CD4-positive, alpha-beta T cell treated with Interleukin-21 for 1 hour (primary cell): ENCODE measurements at regions not wholly inside any gene's neighbourhood (a gene's known extent, or its start where the extent isn't known, plus 50 kb on each side); places are given as distances from the start of the nearest gene placed in this dataset.
"Not testable (repeated sequence)": the region's sequence is repeated elsewhere in the genome, so short reads cannot be mapped to it uniquely, and the experiment has no call there.

Source experiments
- DNase-seq: peaks from one replicate; pipeline ENCODE4 v3.0.0-alpha.2; 2020

DNA sequence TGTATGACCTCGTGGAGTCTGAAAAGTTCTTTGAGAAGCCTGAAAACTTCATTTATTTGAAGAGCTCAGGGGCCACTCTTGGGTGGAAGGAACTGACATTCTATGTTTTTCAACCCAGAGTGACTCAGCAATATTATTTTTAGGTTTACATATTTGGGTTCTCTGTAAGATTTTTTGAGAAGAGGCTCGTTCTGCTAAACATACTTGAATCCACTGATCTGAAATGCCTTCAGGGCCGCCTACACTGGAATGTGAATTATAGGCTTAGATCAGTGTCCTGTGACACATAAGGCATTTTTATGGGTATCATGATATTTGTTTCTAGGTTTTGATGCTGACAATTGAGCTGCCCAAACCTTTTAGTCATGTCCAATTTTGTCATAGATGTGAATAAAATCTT, 86.2 kb downstream of the PSAT1 start:
- no peak for DNase-seq

DNA sequence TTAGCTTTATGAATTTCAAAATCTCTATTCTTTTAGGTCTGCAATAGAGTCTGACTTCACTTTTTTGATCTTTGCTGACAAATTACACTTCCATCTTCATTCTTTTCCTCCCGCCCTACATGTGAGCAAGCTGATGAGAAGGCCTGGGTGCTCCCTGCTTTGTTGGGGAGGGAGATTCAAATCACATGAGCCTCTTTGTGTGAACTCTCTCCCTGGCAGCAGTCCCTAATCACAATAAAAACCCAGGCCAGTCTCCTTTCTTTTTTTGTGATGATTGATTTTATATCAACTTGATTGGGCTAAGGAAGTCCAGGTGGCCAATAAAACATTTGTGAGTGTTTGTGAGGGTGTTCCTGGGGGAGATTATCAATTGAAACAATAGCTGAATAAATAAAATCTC, 89.4 kb downstream of the PSAT1 start:
- DNase-seq: no peak

DNA sequence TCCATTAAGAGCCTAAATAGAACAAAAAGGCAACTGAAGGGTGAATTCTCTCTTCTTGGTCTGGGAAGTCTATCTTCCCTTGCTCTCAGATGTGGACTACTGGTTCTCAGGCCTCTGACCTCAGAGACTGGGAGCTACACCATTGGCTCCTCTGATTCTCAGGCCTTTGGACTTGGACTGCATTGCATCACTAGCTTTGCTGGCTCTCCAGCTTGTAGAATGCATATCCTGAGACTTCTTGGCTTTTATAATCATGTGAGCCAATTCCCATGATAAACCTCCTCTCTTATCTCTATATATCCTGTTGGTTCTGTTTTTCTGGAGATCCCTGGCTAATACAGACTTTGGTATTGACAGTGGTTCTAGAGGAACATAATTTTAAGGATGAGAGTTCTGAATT, 89.8 kb downstream of the PSAT1 start:
- no peak for DNase-seq

DNA sequence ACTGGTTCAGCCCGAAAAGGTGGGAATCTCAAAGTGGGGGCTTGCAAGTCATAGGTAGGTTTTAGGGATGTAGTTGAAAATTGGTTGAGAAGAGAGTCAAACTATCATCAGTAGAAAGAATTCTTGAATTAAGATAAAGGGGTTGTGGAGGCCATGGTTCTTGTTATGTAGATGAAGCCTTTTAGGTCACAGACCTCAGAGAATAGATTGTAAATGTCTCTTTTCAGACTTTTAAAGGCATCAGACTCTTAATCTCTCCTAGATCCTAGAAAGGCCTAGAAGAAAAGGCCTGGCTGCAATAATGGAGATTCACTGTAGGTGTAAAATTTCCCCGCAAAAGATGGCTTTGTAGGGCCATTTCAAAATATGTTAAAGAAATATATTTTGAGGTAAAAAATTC, 96.4 kb downstream of the PSAT1 start:
- no peak for DNase-seq

DNA sequence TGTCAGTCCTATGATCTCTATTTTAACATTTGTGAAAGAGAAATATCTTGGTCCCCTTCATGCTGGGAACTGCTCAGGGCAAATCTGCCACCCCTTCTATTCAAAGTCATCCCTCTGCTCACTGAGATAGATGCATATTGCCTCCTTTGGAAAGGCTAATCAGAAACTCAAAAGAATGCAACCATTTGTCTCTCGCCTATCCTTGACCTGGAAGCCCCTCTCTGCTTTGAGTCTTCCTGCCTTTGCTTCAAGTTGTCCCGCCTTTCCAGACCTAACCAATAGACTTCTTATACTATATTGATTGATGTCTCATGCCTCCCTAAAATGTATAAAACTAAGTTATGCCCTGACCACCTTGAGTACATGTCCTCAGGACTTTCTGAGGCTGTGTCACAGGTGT, 97.0 kb downstream of the PSAT1 start:
- DNase-seq: no peak

DNA sequence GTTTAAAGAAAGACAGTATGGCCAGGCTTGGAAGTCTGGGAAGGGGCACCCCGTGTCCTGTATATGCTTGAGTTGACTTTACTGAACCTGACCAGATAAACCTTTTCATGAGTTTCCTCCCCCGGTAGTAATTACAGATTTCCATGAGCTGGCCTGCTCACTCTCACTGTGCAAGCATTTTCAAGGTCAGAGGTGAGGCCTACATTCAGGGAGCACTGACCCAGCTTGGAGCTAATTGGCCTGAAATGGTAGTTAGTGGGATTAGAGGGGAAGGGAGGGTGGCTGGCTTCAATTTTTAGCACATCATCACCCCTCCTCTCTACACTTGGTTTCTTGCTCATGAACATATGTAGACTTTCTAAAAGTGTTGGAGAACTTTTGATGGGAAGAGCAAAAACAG, 99.2 kb downstream of the PSAT1 start:
- DNase-seq: no peak

DNA sequence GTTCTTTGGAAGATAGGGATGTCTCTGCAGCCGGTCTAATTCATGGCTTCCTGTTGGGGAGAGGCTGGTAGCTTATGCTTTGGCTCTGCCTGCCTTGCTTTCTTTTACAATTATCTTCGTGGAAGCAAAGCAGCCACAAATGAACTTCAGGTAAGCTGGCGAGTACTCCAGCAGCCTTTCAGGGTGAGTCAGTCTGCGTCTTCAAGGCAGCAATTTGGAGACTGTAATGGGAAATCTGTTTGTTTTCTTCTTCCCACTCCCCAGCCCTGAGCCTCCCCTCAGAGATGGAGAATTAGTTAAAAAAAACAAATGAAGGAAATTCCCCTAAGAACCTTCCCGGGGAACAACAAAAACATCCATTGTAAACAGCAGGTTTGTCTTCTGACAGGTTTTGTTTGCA, 100.1 kb downstream of the PSAT1 start:
- DNase-seq: no peak

DNA sequence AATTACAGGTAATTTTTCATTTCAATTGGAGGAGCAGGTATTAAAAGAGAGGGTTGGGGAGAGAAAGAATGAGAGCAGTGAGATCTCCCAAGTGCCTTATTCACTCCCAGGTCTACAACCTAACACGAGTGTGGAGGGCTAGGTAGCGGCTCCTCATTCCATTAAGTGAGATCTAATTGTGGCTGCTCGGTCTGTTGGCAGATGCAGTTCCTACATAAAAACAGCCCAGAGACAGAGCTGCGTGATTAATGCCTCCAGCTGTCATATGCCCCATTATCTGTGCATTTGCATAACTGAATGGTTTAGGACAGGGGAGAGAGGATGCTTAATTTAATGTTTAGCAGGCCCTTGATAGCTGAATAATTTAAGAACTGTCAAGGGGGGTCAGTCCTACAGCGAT, 100.5 kb downstream of the PSAT1 start:
- no peak for DNase-seq

DNA sequence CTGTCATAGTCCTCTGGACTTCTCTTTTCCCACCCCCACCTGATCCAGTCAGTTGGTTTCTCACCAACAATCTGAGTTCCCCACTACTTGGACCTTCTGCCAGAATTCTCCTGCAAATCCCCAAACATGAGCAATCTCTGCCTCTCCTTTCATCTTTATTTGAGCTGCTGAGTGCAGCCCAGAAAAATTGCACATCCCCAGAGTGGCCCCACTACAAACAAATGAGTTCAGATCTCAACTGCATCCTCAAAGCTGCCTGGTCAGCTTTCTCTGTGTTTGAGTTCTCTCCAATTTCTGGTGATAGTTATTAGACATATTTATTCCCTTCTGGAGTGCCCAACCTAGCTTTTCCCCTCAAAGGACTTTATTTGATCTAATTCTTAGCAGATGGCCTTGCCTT, 102.2 kb downstream of the PSAT1 start:
- DNase-seq: no peak

DNA sequence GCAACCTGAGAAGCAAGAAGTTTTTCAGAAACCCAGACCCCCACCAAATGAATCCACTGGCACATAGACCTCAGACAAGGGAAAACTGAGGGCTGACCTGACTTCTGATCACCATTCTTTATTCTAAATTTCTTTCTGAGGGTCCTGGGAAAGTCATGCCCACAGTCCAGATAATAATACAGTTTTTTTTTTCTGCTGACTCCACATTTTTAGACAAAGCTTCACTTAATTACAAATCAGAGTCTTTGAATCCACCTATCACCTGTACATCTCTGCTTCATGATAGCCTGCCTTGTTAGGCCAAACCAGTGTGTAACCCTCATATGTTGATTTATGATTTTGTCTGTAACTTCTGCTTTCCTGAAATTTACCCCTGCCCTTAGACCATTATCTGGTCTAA, 103.6 kb downstream of the PSAT1 start:
- no peak for DNase-seq

DNA sequence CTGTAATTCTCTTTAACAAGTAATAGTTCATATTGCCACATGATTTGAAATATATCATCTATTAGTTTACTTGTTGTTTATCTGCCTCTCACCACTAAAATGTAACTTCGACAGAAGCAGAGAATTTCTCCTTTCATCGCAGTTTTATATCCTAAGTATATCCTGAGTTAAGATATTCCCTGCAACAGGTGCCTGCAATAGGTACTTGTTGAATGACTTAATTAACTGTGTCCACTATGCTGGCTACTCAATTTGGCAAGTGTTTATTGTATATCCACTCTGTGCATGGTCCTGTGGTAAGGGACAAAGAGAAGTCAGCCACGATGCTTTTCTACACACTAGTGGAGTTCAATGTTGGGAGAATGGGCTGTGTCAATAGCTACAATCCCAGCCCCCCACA, 108.5 kb downstream of the PSAT1 start:
- no peak for DNase-seq

DNA sequence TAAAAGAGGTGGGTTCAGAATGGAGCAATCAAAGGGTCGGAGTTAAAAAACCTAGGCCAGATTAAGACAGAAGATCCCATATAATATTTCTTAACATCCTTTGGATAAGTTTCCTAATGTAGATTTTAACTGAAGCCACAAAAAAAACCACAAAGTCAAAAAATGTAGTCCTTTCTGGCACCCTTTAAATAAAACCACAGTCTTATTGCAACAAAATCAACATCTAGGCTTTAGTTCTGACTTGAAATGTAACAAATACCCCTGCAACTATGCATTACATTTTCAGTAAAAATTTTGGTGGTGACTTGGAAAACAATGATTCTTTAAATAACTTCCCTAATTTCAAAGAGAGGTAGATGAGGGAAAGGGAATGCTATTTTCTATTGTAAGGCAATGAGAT, 109.2 kb downstream of the PSAT1 start:
- DNase-seq: no peak

DNA sequence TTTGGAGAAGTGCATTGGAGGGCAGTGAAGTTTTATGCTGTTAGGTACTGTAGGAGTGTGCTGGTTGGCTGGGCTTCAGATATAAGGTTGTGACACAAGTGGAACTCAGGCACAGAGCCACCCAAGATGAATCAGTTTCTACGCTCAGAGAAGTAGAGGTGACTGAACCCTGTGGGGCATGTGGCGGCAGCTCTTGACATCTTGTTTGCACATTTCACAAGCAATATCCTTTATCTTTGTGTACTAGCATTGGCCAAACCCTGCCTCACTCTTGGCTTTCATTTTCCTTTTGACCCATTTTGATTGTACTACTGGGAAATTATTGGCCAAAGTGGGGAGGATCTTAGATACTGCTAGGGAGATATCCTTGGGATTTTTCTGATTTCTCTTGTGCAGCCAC, 110.0 kb downstream of the PSAT1 start:
- no peak for DNase-seq

DNA sequence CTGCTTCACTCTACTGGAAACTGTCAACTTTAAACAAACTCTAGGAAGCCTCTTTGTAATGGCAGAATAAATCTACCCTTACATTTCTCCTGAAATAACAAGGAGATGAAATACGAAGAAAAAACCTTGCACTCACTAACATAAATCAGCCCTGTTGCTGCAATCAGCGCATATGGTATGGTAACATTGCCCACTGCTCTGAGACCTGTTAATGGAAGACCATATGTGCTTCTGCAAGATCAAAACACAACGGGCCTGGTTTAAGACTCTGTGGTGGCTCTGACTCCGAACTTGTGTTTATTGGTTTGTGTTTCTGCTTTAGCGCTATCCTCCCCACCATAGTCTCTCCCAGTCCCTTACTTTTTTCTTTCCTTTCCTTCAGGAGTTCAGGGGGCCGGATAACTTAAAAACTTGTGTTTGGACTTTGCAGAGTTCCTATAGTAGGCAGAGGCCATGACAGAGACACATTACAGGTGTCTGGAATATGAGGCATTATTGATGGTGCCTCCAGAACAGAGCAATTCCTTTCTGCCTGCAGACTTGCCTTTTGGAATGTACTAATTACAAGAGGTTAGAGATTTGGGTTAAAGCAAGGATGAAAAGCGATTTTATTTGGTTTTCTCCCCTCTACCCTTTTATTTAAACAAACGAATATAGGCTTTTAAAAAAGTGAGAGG, 110.8 kb downstream of the PSAT1 start:
- DNase-seq: no peak

DNA sequence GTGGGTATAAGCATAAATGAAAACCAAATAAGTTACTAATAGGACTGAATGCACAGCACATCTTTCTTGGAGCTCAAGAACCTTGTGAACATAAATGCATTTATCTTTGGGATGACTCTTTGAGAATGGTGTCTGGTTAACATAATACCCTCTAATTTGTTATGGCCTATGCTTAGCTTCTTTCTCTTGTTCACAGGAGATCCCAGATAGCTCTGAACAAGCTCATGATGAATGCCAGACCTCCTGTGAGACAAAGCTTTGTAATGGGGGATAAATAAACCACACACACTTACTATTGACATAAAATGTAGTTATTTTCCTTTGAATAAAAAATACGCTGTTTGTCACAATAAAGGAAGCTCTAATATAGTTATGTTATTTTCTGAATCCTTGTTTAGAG, 111.5 kb downstream of the PSAT1 start:
- DNase-seq: no peak

DNA sequence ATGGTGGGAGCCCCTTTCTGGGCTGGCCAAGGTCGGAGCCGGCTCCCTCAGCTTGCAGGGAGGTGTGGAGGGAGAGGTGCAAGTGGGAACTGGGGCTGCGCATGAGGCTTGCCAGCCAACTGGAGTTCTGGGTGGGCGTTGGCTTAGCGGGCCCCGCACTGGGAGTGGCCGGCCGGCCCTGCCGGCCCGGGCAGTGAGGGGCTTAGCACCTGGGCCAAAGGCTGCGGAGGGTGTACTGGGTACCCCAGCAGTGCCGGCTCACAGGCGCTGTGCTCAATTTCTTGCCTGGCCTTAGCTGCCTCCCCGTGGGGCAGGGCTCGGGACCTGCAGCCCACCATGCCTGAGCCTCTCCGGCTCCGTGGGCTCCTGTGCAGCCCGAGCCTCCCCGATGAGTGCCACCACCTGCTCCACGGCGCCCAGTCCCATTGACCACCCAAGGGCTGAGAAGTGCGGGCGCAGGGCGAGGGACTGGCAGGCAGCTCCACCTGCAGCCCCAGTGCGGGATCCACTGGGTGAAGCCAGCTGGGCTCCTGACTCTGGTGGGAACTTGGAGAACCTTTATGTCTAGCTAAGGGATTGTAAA, 113.1 kb downstream of the PSAT1 start:
- not testable (repeated sequence) for DNase-seq

DNA sequence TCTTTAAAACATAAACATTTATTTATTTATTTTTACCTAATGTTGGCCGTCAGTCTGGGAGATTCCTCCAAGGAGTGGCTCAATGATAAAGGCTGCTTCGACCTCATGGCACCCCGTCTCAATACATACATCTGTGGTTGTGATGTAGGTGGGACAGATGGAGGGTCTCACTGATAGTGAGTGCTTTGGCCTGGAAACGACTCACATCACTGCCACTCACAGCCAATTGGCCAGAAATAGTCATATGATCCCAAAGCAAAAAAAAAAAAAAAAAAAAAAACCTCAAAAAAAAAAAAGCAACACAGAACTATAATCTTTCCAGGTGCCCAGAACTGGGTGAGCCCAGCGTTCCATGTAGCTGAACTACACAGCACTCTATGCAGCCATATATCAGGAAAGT, 125.4 kb downstream of the PSAT1 start:
- no peak for DNase-seq

DNA sequence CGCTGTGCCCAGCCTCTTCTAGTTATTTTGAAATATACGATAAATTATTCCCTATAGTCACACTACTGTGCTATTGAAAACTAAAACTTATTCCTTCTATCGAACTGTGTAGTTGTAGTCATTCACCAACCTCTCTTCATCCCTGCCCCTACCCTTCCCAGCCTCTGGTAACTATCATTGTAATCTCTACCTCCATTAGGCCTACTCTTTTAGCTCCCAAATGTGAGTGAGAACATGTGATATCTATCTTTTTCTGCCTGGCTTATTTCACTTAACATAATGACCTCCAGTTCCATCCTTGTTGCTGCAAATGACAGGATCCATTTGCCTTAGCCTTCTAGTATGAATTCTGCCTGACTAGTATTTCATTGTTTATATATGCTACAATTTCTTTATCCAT, 127.4 kb downstream of the PSAT1 start:
- no peak for DNase-seq

DNA sequence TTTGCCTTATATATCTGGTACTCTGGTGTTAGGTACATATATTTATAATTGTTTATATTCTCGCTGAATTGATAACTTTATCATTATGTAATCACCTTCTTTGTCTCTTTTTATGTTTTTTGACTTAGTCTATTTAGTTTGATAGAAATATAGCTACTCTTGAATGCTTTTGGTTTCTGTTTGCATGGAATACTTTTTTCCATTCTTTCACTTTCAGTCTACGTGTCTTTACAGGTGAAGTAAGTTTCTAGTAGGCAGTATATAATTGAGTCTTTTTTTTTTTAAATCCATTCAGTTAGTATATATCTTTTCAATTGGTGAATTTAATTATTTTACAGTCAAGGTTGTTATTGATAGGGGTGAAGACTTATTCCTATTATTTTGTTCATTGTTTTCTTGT, 131.7 kb downstream of the PSAT1 start:
- no peak for DNase-seq

DNA sequence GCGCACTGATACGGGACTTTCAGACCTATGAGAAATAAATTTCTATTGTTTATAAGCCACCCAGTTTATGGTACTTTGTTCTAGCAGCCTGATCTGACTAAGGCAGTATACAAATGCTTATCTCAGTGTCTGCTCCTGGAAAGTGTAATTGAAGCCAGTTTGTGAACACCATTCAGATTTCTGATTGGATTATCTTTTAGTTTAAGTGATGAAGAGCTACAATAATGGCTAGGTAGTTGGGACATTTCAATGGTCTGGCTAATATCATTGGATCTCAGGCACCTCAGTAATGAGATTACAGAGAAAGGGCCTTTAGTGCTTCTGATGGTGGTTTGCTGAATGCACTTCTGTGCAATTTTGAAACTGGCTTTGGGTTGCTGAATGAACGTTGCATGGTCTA, 133.5 kb downstream of the PSAT1 start:
- no peak for DNase-seq

DNA sequence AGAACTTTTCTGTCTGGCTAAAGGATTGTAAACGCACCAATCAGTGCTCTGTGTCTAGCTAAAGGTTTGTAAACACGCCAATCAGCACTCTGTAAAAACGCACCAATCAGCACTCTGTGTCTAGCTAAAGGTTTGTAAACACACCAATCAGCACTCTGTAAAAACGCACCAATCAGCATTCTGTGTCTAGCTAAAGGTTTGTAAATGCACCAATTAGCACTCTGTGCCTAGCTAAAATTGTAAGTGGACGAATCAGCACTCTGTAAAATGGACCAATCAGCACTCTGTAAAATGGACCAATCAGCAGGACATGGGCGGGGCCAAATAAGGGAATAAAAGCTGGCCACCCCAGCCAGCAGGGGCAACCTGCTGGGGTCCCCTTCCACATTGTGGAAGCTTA, 134.1 kb downstream of the PSAT1 start:
- not testable (repeated sequence) for DNase-seq

DNA sequence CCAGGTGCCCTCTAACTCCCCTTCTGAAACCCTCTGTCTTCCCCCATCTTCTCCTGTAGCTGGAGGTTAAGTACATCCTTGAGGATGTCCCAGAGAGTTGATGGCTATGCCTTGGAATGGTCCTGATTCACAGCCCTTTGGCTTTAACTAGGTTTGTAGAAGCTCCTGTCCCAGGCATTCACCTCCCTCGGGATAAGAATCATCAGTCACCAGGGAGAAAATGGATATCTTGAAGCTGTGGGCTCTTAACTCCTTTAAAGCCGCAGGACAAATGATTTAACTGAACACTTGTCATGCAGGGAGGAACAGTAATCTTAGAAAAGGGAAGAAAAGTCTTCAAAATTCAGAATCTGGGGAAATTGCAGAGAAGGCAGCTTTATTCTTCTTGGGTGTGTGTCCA, 139.9 kb downstream of the PSAT1 start:
- DNase-seq: no peak

DNA sequence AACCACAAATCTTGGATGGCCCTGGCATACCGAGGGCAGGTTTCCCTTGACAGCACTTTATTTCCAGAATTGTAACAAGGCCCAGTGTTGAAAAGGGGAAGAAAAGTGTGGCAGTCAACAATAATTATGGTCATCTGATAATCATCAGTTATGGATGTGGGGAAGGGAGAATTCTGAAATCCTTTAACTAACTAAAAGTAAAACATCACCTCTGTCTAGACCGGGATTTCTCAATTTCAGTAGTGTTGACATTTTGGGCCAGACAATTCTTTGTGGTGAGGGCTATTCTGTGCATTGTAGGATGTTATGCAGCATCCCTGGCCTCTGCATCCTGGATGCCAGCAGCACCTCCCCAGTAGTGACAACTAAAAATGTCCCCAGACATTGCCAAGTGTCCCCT, 140.4 kb downstream of the PSAT1 start:
- no peak for DNase-seq

DNA sequence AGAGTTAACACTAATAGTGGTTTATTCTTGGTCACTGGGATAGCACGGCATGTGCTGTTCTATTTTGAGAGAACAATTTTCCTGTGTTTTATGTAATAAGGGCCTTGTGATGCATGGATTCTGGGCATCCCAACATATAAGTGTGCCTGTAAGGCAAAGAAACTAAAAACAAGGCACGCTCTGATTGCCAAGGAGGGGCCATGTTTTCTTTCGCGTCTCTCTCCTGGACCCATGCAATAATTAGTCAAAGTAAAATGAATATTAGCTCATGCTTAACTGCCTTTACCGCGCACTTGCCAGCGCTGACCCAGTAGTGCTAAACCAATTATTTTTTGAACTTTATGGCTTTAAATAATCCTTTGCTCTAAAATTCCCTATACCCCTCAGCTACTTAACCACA, 140.9 kb downstream of the PSAT1 start:
- no peak for DNase-seq

DNA sequence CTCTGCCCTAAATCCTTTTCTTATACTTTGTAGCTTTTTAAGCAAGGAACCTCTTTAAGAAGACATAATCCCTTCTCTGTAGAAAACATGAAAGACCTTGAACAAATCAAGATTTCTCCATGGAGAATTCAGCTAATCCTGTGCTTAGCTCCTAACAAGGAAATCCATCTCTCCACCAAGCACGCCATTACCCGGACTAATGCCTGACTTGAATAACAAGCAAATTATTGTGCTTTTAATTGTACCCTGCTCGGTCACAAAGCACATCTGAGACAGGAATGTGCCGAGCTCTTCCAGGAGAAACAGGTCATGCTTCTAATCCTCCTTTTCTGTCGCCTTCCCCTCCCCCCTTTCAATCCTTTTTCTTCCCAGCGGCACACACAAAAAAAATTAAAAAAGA, 141.3 kb downstream of the PSAT1 start:
- no peak for DNase-seq
